Upper lobe of right lung (tissue), 1 donor: ENCODE measurements at regions not wholly inside any gene's neighbourhood (a gene's known extent, or its start where the extent isn't known, plus 50 kb on each side); places are given as distances from the start of the nearest gene placed in this dataset.

Experiments
- ATAC-seq: fragments of 200-7000 bp; cut with Tn5 transposase; one replicate; pipeline ENCODE4 v1.9.1; 2020; ENCODE audit warnings: mild to moderate bottlenecking, moderate library complexity
- DNase-seq: peaks from one replicate; pipeline ENCODE4 v3.0.0-alpha.2; 2020
- H3K27ac ChIP-seq: fragments of 200-600 bp; one replicate; pipeline ENCODE4 v1.8.0; 2022
- H3K27me3 ChIP-seq: fragments of 200-600 bp; one replicate; pipeline ENCODE4 v1.8.0; 2022; ENCODE audit warnings: mild to moderate bottlenecking
- H3K36me3 ChIP-seq: fragments of 200-600 bp; one replicate; pipeline ENCODE4 v1.8.0; 2022
- H3K4me1 ChIP-seq: fragments of 200-600 bp; one replicate; pipeline ENCODE4 v1.8.0; 2022
- H3K4me3 ChIP-seq: fragments of 200-600 bp; one replicate; pipeline ENCODE4 v1.8.0; 2022; ENCODE audit warnings: mild to moderate bottlenecking
- H3K9me3 ChIP-seq: fragments of 200-600 bp; one replicate; pipeline ENCODE4 v1.8.0; 2022
- intact Hi-C: fragments of 100-400 bp; cut with DNase I; formaldehyde crosslinking; loops from one replicate; pipeline ENCODE4 v1.11.0; 2022
- TF ChIP-seq, protein P1 (sequence below): fragments of 200-600 bp; IDR thresholded peaks from one replicate; pipeline ENCODE4 v1.8.0; 2022; ENCODE audit warnings: antibody characterized with exemption
- donor health status: DM: no; HTN: yes; CAD: no; lungs with severe emphysema.

GRCh38 chr4:187470061-187470460, 525.5 kb upstream of the ZFP42 start:
- Histone ChIP-seq H3K4me1 (no peaks in the 10 kb centered on the region), H3K4me3 (no peak overlapping the region), H3K27me3 (no peaks in the 10 kb centered on the region), H3K27ac (no peak overlapping the region), H3K9me3 (no peaks in the 10 kb centered on the region), H3K36me3 (no peaks in the 10 kb centered on the region)
- DNase-seq (no peak), ATAC-seq (no peak)
- intact Hi-C loops: no loop called here
- TF ChIP-seq, protein P1, sequence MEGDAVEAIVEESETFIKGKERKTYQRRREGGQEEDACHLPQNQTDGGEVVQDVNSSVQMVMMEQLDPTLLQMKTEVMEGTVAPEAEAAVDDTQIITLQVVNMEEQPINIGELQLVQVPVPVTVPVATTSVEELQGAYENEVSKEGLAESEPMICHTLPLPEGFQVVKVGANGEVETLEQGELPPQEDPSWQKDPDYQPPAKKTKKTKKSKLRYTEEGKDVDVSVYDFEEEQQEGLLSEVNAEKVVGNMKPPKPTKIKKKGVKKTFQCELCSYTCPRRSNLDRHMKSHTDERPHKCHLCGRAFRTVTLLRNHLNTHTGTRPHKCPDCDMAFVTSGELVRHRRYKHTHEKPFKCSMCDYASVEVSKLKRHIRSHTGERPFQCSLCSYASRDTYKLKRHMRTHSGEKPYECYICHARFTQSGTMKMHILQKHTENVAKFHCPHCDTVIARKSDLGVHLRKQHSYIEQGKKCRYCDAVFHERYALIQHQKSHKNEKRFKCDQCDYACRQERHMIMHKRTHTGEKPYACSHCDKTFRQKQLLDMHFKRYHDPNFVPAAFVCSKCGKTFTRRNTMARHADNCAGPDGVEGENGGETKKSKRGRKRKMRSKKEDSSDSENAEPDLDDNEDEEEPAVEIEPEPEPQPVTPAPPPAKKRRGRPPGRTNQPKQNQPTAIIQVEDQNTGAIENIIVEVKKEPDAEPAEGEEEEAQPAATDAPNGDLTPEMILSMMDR: no peak

GRCh38 chr4:187474238-187474637, 521.3 kb upstream of the ZFP42 start:
- H3K27me3 ChIP-seq: no peaks in the 10 kb centered on the region
- no peak for ATAC-seq
- H3K27ac ChIP-seq: no peak overlapping the region
- intact Hi-C loops: no loop called here
- DNase-seq: no peak
- TF ChIP-seq, protein P1: no peak
- no peaks in the 10 kb centered on the region for H3K9me3 ChIP-seq
- H3K36me3 ChIP-seq: no peaks in the 10 kb centered on the region
- no peak overlapping the region for H3K4me3 ChIP-seq
- H3K4me1 ChIP-seq: peaks cover under 1% of the 10 kb centered on the region

- H3K27ac ChIP-seq: no peak overlapping the region
- H3K4me3 ChIP-seq: no peak overlapping the region
- ATAC-seq (no peak), DNase-seq (no peak)
- H3K36me3 ChIP-seq: no peaks in the 10 kb centered on the region
- intact Hi-C loops: no loop called here
- no peaks in the 10 kb centered on the region for H3K9me3 ChIP-seq
- TF ChIP-seq, protein P1: no peak
- peaks cover 16% of the 10 kb centered on the region for H3K4me1 ChIP-seq
- H3K27me3 ChIP-seq: no peaks in the 10 kb centered on the region
These were observed 519.7 kb upstream of the ZFP42 start for GRCh38 chr4:187475901-187476300.

- Histone ChIP-seq H3K27ac (no peak overlapping the region), H3K4me3 (no peak overlapping the region), H3K4me1 (peaks cover 16% of the 10 kb centered on the region), H3K27me3 (no peaks in the 10 kb centered on the region), H3K9me3 (no peaks in the 10 kb centered on the region), H3K36me3 (no peaks in the 10 kb centered on the region)
- DNase-seq: no peak
- TF ChIP-seq, protein P1: no peak
- no peak for ATAC-seq
- intact Hi-C loops: no loop called here
These were observed 518.3 kb upstream of the ZFP42 start for GRCh38 chr4:187477224-187477623.

DNA sequence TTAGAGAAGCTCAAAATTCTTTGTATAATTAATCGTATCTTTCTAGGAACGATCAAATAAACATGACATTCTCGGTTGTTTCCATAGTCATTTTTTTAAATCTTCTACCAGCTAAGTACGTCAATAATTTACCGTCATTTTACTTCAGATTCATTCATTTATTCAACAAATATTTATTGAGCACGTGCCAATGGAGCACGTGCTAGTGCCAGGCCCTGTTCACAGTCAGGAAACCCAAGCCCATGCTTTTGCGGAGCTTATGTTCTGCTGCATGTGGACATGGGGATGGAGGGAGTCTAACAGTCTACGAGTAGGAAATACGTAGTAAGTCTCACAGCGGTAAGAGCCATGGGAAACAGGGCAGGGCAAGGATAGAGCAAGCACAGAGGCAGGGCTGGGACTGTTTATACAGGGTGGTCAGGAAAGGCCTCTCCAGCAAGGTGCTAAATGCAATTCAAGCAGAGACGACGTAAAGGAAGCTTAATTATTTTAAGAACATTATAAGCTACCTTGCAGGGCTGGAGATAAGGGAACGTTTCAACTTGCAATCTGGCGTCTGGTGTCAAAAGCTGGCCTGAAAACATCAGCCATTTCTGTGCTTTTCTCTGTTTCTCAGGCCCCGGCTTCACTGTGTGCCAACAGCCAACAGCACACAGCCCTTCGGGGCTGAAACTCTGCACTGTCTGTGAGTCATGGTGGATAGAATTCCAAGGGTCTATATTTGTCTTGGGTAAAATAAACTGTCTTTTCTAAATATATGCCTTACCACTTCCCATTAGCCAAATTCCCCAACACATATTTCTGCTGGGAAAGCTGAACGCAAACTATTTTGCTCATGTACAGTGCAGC, 517.1 kb upstream of the ZFP42 start:
- H3K9me3 ChIP-seq: no peaks in the 10 kb centered on the region
- DNase-seq (no peak), ATAC-seq (peak; percentile 50)
- H3K27me3 ChIP-seq: no peaks in the 10 kb centered on the region
- intact Hi-C loops: no loop called here
- no peaks in the 10 kb centered on the region for H3K36me3 ChIP-seq
- peaks cover 16% of the 10 kb centered on the region for H3K4me1 ChIP-seq
- H3K4me3 ChIP-seq: no peak overlapping the region
- no peak overlapping the region for H3K27ac ChIP-seq
- TF ChIP-seq, protein P1: no peak
